A549 (cell line): ENCODE measurements at regions not wholly inside any gene's neighbourhood (a gene's known extent, or its start where the extent isn't known, plus 50 kb on each side); places are given as distances from the start of the nearest gene placed in this dataset.

ENCODE experiments used
- ATAC-seq, 2 experiments: fragments of 200-7000 bp in 1 of 2; fragments of >200 bp in 1 of 2; cut with Nextera tagmentation in 1 of 2; cut with Tn5 transposase in 1 of 2; 3 replicates each; pipeline versions ENCODE4 v1.8.0 to v1.9.1; 2018 to 2020; ENCODE audit warnings: mild to moderate bottlenecking in 1 of 2, moderate library complexity in 1 of 2
- CTCF ChIA-PET: fragments of 300-600 bp; sonication (Branson Sonifier 250); formaldehyde crosslinking; extraction: SDS; loops from one replicate; lab custom pipeline; 2021; ENCODE audit warnings: antibody characterized with exemption, inconsistent platforms; lab: Yijun Ruan, JAX
- POLR2A ChIA-PET: fragments of 350-600 bp; formaldehyde crosslinking; extraction: SDS; loops from one replicate; lab custom pipeline; 2021; ENCODE audit warnings: antibody characterized with exemption, inconsistent platforms; lab: Yijun Ruan, JAX
- DNase-seq, 2 experiments: peaks; one replicate each; pipeline versions ENCODE4 v3.0.0 to v3.0.0-alpha.2; 2011 to 2016; ENCODE audit warnings: low read depth in 1 of 2, low spot score in 1 of 2
- FAIRE-seq: peaks from 2 replicates; lab custom pipeline; 2011; peaks lifted over from hg19 to GRCh38; lab: Jason Lieb, UNC
- H3K27ac ChIP-seq, 2 experiments: fragments of >200 bp; sonication (Bioruptor Twin); formaldehyde crosslinking; 3 replicates each; pipeline ENCODE4 v1.5.1; 2016 to 2017
- H3K4me1 ChIP-seq: fragments of >200 bp; sonication (Bioruptor Twin); formaldehyde crosslinking; 3 replicates; pipeline ENCODE4 v1.6.1; 2016
- H3K4me2 ChIP-seq: fragments of >200 bp; sonication (Bioruptor Twin); formaldehyde crosslinking; 3 replicates; pipeline ENCODE4 v1.6.1; 2016
- H3K4me3 ChIP-seq: fragments of >200 bp; sonication (Bioruptor Twin); formaldehyde crosslinking; 3 replicates; pipeline ENCODE4 v1.5.1; 2016
- H3K9me3 ChIP-seq: fragments of >200 bp; sonication (Bioruptor Twin); formaldehyde crosslinking; 3 replicates; pipeline ENCODE4 v1.6.1; 2016
- BCL3 ChIP-seq: fragments of >200 bp; sonication (Bioruptor Twin); formaldehyde crosslinking; IDR thresholded peaks from 3 replicates; pipeline ENCODE4 v1.6.1; 2016
- EP300 ChIP-seq, 2 experiments: fragments of >200 bp; sonication (Bioruptor Twin); formaldehyde crosslinking; IDR thresholded peaks; 2 replicates in 1 of 2; 3 replicates in 1 of 2; pipeline ENCODE4 v1.6.1; 2016 to 2017
- FOSB ChIP-seq: fragments of 250-450 bp; sonication (Bioruptor Pico); IDR thresholded peaks from 2 replicates; pipeline ENCODE4 v1.5.0; 2020; ENCODE audit warnings: mild to moderate bottlenecking, moderate library complexity
- HOXB5 ChIP-seq: fragments of 250-450 bp; sonication (Bioruptor Pico); IDR thresholded peaks from 2 replicates; pipeline ENCODE4 v1.5.0; 2020; ENCODE audit warnings: mild to moderate bottlenecking, moderate library complexity
- NPAS2 ChIP-seq: fragments of 250-450 bp; sonication (Bioruptor Pico); IDR thresholded peaks from 2 replicates; pipeline ENCODE4 v1.8.0; 2022; ENCODE audit warnings: mild to moderate bottlenecking, moderate library complexity, borderline replicate concordance
- POLR2A ChIP-seq: IDR thresholded peaks from 2 replicates; pipeline ENCODE4 v1.6.1; 2012; ENCODE audit warnings: mild to moderate bottlenecking, low read length
- RCOR1 ChIP-seq: fragments of 150-350 bp; IDR thresholded peaks from 2 replicates; pipeline ENCODE4 v1.6.1; 2014; ENCODE audit warnings: antibody characterized with exemption, low read length, low read depth
- REST ChIP-seq: fragments of 200-600 bp; sonication (generic); IDR thresholded peaks from 2 replicates; pipeline ENCODE4 v1.6.1; 2016; ENCODE audit warnings: antibody characterized with exemption, mild to moderate bottlenecking, moderate library complexity
- SMC3 ChIP-seq: fragments of >200 bp; sonication (Bioruptor Twin); formaldehyde crosslinking; IDR thresholded peaks from 3 replicates; pipeline ENCODE4 v1.6.1; 2018; ENCODE audit warnings: inconsistent platforms
- ZC3H11A ChIP-seq: fragments of 450-650 bp; IDR thresholded peaks from 2 replicates; pipeline ENCODE4 v1.6.1; 2014; ENCODE audit warnings: antibody characterized with exemption, mild to moderate bottlenecking
- ZFP36 ChIP-seq: fragments of 450-650 bp; IDR thresholded peaks from 2 replicates; pipeline ENCODE4 v1.6.1; 2014; ENCODE audit warnings: borderline replicate concordance; ENCODE audit not compliant: partially characterized antibody
- WGBS: methylation state at CpG from one replicate; pipeline ENCODE4 v1.1.6; 2017; ENCODE audit errors: missing lambda C conversion rate; 5-methylcytosine and 5-hydroxymethylcytosine counted together
- TF ChIP-seq, protein P1 (sequence below): IDR thresholded peaks from 2 replicates; pipeline ENCODE4 v1.6.1; 2012; ENCODE audit warnings: low read depth, borderline replicate concordance
- TF ChIP-seq, protein P2 (sequence below): IDR thresholded peaks from 2 replicates; pipeline ENCODE4 v1.6.1; 2012
- TF ChIP-seq, protein P3 (sequence below): fragments of 150-350 bp; IDR thresholded peaks from 2 replicates; pipeline ENCODE4 v1.6.1; 2014; ENCODE audit warnings: low read depth, mild to moderate bottlenecking, low read length

GRCh38 chr13:76690611-76691010 lies 195.6 kb downstream of the KCTD12 start:
- FAIRE-seq (no peak), DNase-seq (no peak), ATAC-seq (no peak)
- POLR2A ChIA-PET = no interaction called here
- no peaks in the 10 kb centered on the region for H3K9me3 ChIP-seq
- H3K4me3 ChIP-seq = no peak overlapping the region
- CTCF ChIA-PET = interaction anchor here (1.3 to 1.4 kb wide), 2 partner anchors 213 to 289 kb away, joined by 3 to 4 read pairs; no protein-coding TSS in a partner anchor
- WGBS = 38% methylated on average over 2 of the region's 2 CpGs
- H3K27ac ChIP-seq = no peak overlapping the region
- no peak overlapping the region for H3K4me2 ChIP-seq
- TF ChIP-seq REST = no peak
- TF ChIP-seq FOSB (CRISPR knock-in tag) = no peak
- no peak for TF ChIP-seq NPAS2
- H3K4me1 ChIP-seq = no peaks in the 10 kb centered on the region

DNA sequence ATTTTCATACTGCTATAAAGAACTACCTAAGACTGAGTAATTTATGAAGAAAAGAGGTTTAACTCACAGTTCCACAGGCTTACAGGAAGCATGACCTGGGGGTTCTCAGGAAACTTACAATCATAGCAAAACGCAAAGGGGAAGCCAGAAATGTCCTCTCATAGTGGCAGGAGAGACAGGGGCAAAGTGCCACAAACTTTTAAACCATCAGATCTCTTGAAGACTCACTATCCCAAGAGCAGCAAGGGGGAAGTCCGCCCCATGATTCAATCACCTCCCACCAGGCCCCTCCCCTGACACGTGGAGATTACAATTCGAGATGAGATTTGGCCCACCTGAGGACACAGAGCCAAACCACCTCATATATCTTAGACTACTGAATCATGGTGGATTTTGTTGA lies 198.7 kb downstream of the KCTD12 start:
- no peaks in the 10 kb centered on the region for H3K9me3 ChIP-seq
- ATAC-seq (no peak), DNase-seq (no peak), FAIRE-seq (no peak)
- no peak overlapping the region for H3K4me3 ChIP-seq
- no peaks in the 10 kb centered on the region for H3K4me1 ChIP-seq
- CTCF ChIA-PET = no interaction called here
- TF ChIP-seq POLR2A = no peak
- TF ChIP-seq RCOR1 = no peak
- TF ChIP-seq EP300 (IDR thresholded peaks at IDR 0.05) = no peak
- H3K27ac ChIP-seq = no peak overlapping the region
- WGBS = 17% methylated on average over 3 of the region's 4 CpGs
- H3K4me2 ChIP-seq = no peak overlapping the region
- POLR2A ChIA-PET = no interaction called here

DNA sequence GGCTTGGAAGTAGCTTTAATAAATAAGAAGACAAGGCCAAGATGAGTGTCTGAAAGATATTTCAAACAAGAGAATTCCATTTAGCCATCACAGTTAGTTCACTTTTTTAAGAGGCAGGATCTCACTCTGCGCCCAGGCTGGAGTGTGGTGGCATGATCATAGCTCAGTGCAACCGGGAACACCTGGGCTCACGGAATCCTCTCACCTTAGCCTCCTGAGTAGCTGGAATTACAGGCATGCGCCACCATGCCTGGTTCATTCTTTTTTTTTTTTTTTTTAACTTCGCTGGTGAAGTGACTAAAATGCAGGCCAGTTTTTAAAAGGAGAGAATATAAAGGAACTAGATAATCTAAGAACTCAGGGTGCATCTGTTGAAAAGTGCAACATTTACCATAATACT lies 200.3 kb downstream of the KCTD12 start:
- no peak for TF ChIP-seq ZC3H11A
- no peak for TF ChIP-seq POLR2A
- TF ChIP-seq, protein P1, sequence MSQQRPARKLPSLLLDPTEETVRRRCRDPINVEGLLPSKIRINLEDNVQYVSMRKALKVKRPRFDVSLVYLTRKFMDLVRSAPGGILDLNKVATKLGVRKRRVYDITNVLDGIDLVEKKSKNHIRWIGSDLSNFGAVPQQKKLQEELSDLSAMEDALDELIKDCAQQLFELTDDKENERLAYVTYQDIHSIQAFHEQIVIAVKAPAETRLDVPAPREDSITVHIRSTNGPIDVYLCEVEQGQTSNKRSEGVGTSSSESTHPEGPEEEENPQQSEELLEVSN = no peak
- no peak for TF ChIP-seq SMC3
- TF ChIP-seq RCOR1 = no peak
- TF ChIP-seq HOXB5 (CRISPR knock-in tag) = no peak
- TF ChIP-seq, protein P2, sequence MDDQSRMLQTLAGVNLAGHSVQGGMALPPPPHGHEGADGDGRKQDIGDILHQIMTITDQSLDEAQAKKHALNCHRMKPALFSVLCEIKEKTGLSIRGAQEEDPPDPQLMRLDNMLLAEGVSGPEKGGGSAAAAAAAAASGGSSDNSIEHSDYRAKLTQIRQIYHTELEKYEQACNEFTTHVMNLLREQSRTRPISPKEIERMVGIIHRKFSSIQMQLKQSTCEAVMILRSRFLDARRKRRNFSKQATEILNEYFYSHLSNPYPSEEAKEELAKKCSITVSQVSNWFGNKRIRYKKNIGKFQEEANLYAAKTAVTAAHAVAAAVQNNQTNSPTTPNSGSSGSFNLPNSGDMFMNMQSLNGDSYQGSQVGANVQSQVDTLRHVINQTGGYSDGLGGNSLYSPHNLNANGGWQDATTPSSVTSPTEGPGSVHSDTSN = no peak
- no peak for TF ChIP-seq BCL3
- TF ChIP-seq ZFP36 = no peak
- TF ChIP-seq, protein P3, sequence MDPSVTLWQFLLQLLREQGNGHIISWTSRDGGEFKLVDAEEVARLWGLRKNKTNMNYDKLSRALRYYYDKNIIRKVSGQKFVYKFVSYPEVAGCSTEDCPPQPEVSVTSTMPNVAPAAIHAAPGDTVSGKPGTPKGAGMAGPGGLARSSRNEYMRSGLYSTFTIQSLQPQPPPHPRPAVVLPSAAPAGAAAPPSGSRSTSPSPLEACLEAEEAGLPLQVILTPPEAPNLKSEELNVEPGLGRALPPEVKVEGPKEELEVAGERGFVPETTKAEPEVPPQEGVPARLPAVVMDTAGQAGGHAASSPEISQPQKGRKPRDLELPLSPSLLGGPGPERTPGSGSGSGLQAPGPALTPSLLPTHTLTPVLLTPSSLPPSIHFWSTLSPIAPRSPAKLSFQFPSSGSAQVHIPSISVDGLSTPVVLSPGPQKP = no peak
- no peak for TF ChIP-seq NPAS2
- 79% methylated on average over 5 of the region's 5 CpGs for WGBS
- no peak overlapping the region for H3K27ac ChIP-seq
- ATAC-seq = no peak
- ChIA-PET POLR2A (no interaction called here), CTCF (interaction anchor here (0.6 kb wide), 1 partner anchor 46 kb away, joined by 3 read pairs; no protein-coding TSS in a partner anchor)
- H3K4me2 ChIP-seq = no peak overlapping the region
- H3K4me1 ChIP-seq = no peaks in the 10 kb centered on the region
- no peak overlapping the region for H3K4me3 ChIP-seq
- H3K9me3 ChIP-seq = no peaks in the 10 kb centered on the region
- DNase-seq = no peak
- FAIRE-seq = no peak
